Activated naive CD4-positive, alpha-beta T cell treated with anti-CD3 and anti-CD28 coated beads, Interleukin-2, amount 50 U/mL, for 24 hours (primary cell): ENCODE measurements at regions not wholly inside any gene's neighbourhood (a gene's known extent, or its start where the extent isn't known, plus 50 kb on each side); places are given as distances from the start of the nearest gene placed in this dataset.

Source experiments
- H3K27ac Mint-ChIP-seq: one replicate; pipeline ENCODE4 v1.8.0; 2021; ENCODE audit warnings: mild to moderate bottlenecking, mixed read lengths
- H3K27me3 Mint-ChIP-seq: one replicate; pipeline ENCODE4 v1.8.0; 2021; ENCODE audit warnings: mixed read lengths
- H3K36me3 Mint-ChIP-seq: one replicate; pipeline ENCODE4 v1.8.0; 2021; ENCODE audit warnings: mixed read lengths
- H3K4me1 Mint-ChIP-seq: one replicate; pipeline ENCODE4 v1.8.0; 2021; ENCODE audit warnings: mixed read lengths
- H3K4me3 Mint-ChIP-seq: one replicate; pipeline ENCODE4 v1.8.0; 2021; ENCODE audit warnings: mild to moderate bottlenecking, mixed read lengths
- H3K9me3 Mint-ChIP-seq: one replicate; pipeline ENCODE4 v1.8.0; 2021; ENCODE audit warnings: mixed read lengths

DNA sequence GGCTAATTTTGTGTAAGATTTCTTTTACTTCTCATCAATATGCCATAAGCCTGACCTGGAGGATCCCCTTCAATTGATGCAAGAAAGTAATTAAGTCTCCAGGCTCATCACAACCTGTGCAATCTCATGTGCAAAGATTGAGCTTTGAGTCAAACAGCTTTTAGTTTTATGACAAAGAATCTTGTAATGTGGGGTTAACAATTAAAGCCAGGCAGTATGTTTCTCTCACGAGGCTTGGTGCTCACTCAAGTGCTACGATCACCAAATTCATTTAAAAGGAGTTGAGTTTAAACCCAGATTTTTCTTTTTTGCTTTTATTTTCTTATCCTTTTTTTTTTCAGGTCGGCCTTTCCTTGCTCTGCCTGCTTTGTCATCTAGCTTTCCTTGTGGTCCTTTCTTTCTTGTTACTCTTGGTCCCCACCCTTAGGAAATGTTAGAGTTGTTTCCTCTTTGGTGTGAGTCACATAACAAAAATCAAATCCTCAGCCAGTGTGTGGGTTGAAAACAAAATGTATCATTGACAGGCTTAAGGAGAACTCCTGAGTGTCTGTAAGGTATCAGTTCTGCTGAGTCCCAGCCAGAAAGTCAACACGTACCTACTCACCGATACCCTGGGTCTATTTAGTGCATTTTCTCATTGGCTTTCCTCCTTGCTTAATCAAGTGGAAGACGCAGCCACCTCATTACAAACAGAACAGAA lies 1037.2 kb downstream of the ADGRL2 start:
- Mint-ChIP-seq H3K27ac (no peak overlapping the region), H3K27me3 (peaks cover 2% of the 10 kb centered on the region), H3K36me3 (no peaks in the 10 kb centered on the region), H3K4me3 (no peak overlapping the region), H3K4me1 (no peaks in the 10 kb centered on the region), H3K9me3 (no peaks in the 10 kb centered on the region)

- no peaks in the 10 kb centered on the region for H3K9me3 Mint-ChIP-seq
- no peak overlapping the region for H3K4me3 Mint-ChIP-seq
- H3K27me3 Mint-ChIP-seq: peaks cover 2% of the 10 kb centered on the region
- H3K27ac Mint-ChIP-seq: no peak overlapping the region
- H3K36me3 Mint-ChIP-seq: no peaks in the 10 kb centered on the region
- no peaks in the 10 kb centered on the region for H3K4me1 Mint-ChIP-seq
Observed at GRCh38 chr1:82836973-82837680, 1036.4 kb downstream of the ADGRL2 start.

GRCh38 chr1:82836213-82836972 lies 1035.7 kb downstream of the ADGRL2 start:
- H3K4me1 Mint-ChIP-seq: no peaks in the 10 kb centered on the region
- peaks cover 2% of the 10 kb centered on the region for H3K27me3 Mint-ChIP-seq
- H3K9me3 Mint-ChIP-seq: no peaks in the 10 kb centered on the region
- H3K4me3 Mint-ChIP-seq: no peak overlapping the region
- no peaks in the 10 kb centered on the region for H3K36me3 Mint-ChIP-seq
- H3K27ac Mint-ChIP-seq: no peak overlapping the region

DNA sequence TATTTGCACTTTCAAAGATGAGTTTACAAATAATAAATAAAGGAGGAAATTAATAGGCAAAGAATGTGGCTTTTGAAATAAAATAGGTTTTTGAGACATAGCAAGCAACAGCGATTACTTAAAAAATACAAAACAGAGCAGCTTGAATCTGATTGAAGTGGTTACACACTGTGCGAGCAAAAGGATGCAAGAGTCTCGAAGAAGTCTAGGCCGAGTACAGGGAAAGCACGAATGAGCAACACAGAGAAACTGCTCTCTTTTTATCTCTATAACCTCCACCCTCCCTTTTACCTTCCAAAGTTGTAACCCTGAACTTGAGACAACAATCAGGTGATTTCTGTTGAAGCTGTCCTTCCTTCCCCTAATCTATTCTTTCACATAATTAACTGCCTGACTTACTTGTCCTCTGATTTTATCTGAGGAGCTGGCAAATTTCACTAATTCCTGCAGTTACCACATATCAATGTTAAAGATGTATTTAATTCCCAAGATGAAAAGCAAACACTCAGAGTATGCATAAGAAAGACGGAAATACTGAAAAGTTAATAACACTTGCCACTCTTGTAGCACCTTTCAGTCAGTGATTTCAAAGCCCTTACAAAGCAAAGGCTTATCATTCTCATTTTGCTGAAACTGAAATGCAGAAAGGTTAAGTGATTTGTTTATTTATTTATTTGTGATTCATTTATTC lies 1030.1 kb downstream of the ADGRL2 start:
- H3K27me3 Mint-ChIP-seq: no peaks in the 10 kb centered on the region
- no peak overlapping the region for H3K27ac Mint-ChIP-seq
- no peak overlapping the region for H3K4me3 Mint-ChIP-seq
- H3K9me3 Mint-ChIP-seq: no peaks in the 10 kb centered on the region
- H3K4me1 Mint-ChIP-seq: peaks cover 6% of the 10 kb centered on the region
- no peaks in the 10 kb centered on the region for H3K36me3 Mint-ChIP-seq

- no peaks in the 10 kb centered on the region for H3K36me3 Mint-ChIP-seq
- H3K27me3 Mint-ChIP-seq: no peaks in the 10 kb centered on the region
- H3K4me1 Mint-ChIP-seq: peaks cover 6% of the 10 kb centered on the region
- H3K27ac Mint-ChIP-seq: no peak overlapping the region
- no peaks in the 10 kb centered on the region for H3K9me3 Mint-ChIP-seq
- no peak overlapping the region for H3K4me3 Mint-ChIP-seq
Observed at GRCh38 chr1:82829527-82829926, 1028.8 kb downstream of the ADGRL2 start.

GRCh38 chr1:82823876-82824275 lies 1023.1 kb downstream of the ADGRL2 start:
- Mint-ChIP-seq H3K27ac (no peak overlapping the region), H3K27me3 (no peaks in the 10 kb centered on the region), H3K36me3 (no peaks in the 10 kb centered on the region), H3K9me3 (no peaks in the 10 kb centered on the region), H3K4me1 (peaks cover 7% of the 10 kb centered on the region), H3K4me3 (no peak overlapping the region)

DNA sequence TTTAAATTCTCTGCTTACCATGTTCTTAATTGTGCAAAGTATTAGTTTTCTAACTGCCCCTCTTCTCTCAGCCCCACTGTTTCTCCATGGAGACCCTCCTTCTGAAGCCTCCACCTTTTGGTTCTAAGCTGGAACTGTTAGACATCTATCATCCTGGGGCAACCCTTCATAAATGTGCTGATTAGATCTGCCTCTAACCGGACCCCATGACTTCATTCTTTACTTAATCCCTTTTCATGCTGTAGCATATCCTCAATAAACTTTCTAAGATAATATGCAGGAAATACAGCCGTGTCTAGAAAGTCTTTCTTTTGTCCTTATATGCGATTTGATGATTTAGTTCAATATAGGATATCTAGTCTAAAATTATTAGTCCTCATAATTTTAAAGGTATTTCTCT lies 1020.1 kb downstream of the ADGRL2 start:
- Mint-ChIP-seq H3K36me3 (no peaks in the 10 kb centered on the region), H3K27ac (no peak overlapping the region), H3K4me1 (peaks cover 12% of the 10 kb centered on the region), H3K27me3 (peaks cover 2% of the 10 kb centered on the region), H3K4me3 (no peak overlapping the region), H3K9me3 (no peaks in the 10 kb centered on the region)

DNA sequence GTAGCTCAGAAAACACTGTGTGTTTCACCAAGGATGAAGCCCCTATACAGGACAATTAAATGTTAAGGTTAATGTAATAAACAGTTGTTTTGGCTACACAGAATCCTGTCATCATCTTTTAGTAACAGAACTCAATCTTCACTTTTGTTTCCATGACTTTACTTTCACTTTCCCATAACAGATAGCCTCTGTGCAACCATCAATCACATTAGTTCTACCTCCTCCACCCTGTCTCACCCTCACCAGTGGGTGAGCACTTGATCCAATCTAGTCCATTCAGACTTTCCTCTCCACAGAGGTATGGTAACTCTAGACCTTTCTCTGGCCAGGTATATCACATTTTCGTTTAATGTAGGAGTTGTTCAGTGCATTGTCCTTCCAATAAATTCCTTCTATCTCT lies 1018.5 kb downstream of the ADGRL2 start:
- Mint-ChIP-seq H3K4me3 (no peak overlapping the region), H3K27ac (no peak overlapping the region)

DNA sequence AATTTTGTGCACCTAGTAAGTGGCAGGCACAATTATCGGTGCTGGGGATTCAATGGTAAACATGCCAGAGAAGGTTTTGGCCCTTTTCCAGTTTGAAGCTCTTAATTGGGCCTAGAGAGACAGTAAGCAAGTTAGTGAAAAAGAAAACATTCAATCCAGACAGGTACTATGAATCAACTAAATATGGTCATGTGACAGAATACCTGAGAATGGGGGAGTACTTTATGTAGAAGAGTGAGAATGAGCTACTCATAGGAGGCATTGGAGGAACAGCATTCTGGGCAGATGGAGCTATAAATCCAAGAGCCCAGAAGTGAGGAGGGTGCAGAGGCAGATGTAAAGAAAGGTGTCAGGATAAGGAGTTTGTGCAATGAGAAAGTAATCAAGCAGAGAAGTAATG lies 1017.9 kb downstream of the ADGRL2 start:
- Mint-ChIP-seq H3K4me3 (peak overlapping the region; percentile 20), H3K36me3 (no peaks in the 10 kb centered on the region), H3K27ac (no peak overlapping the region), H3K4me1 (peaks cover 12% of the 10 kb centered on the region), H3K9me3 (no peaks in the 10 kb centered on the region), H3K27me3 (peaks cover 2% of the 10 kb centered on the region)

More for the DNA sequence above, 1018.5 kb downstream of the ADGRL2 start:
- peaks cover 12% of the 10 kb centered on the region for H3K4me1 Mint-ChIP-seq
- H3K36me3 Mint-ChIP-seq: no peaks in the 10 kb centered on the region
- peaks cover 2% of the 10 kb centered on the region for H3K27me3 Mint-ChIP-seq
- H3K9me3 Mint-ChIP-seq: no peaks in the 10 kb centered on the region

DNA sequence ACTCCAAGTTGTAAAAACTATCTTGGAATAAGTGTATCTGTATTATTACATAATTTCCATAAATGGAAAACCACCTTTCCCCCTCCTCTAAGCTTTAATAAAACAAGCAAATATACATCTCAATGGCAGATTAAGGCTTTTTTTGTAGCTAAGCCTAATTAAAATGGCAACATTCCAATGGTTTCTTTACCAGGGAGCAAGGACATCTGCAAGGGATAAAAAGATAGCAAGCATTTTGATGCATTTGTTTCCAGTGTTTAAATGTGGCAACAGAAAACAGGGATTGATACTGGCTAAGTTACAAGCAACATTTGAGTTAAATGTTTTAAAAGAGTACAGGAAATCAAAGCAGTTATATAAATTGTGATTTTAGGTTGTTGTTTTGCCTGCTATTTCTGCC lies 1012.7 kb downstream of the ADGRL2 start:
- no peak overlapping the region for H3K27ac Mint-ChIP-seq
- no peak overlapping the region for H3K4me3 Mint-ChIP-seq
- no peaks in the 10 kb centered on the region for H3K36me3 Mint-ChIP-seq
- H3K4me1 Mint-ChIP-seq: peaks cover under 1% of the 10 kb centered on the region
- H3K27me3 Mint-ChIP-seq: peaks cover 8% of the 10 kb centered on the region
- no peaks in the 10 kb centered on the region for H3K9me3 Mint-ChIP-seq

DNA sequence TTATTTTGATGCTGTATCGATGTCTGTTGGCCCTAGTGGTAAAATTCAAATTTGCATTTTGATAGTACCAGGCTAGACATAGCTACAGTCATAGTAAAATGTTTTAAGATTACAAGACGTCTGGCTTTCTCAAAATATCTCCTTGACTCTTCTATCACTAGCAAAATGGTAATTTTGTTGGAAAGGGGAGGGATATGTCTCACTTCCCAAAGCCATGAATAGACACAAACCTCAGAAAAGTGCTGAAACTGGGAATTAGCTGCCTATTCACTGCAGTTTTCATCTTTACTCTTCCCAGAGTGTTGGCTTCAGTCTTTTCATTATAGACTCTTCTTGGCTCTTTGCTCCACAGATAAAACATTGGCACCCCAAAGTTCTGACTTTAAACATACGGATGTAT lies 1009.9 kb downstream of the ADGRL2 start:
- Mint-ChIP-seq H3K27ac (no peak overlapping the region), H3K9me3 (no peaks in the 10 kb centered on the region), H3K36me3 (no peaks in the 10 kb centered on the region), H3K4me1 (no peaks in the 10 kb centered on the region), H3K27me3 (peaks cover 6% of the 10 kb centered on the region), H3K4me3 (no peak overlapping the region)

- Mint-ChIP-seq H3K27ac (no peak overlapping the region), H3K4me1 (no peaks in the 10 kb centered on the region), H3K4me3 (no peak overlapping the region), H3K9me3 (no peaks in the 10 kb centered on the region), H3K27me3 (peaks cover 6% of the 10 kb centered on the region), H3K36me3 (no peaks in the 10 kb centered on the region)
Observed at GRCh38 chr1:82807563-82807962, 1006.8 kb downstream of the ADGRL2 start.

DNA sequence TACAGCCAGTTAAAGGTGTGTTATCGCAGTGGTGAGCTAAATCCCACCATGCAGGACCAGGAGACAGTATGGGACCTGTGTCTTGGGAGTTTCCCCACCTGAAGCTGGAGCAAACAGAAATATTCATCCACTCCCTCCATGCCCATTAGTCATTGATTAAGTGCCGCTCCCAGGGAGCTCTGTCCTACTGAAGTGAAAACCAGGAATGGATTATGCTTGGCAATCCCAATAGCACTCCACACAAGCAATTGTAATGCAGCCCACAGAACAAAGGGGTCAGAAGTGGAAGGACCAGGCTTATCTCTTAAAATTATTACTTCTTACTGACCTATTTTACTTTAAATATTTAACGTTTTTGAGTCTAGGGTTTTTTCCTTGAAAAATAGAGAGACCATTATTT lies 1005.4 kb downstream of the ADGRL2 start:
- Mint-ChIP-seq H3K27ac (no peak overlapping the region), H3K36me3 (no peaks in the 10 kb centered on the region), H3K9me3 (no peaks in the 10 kb centered on the region), H3K27me3 (peaks cover 6% of the 10 kb centered on the region), H3K4me3 (no peak overlapping the region), H3K4me1 (no peaks in the 10 kb centered on the region)

DNA sequence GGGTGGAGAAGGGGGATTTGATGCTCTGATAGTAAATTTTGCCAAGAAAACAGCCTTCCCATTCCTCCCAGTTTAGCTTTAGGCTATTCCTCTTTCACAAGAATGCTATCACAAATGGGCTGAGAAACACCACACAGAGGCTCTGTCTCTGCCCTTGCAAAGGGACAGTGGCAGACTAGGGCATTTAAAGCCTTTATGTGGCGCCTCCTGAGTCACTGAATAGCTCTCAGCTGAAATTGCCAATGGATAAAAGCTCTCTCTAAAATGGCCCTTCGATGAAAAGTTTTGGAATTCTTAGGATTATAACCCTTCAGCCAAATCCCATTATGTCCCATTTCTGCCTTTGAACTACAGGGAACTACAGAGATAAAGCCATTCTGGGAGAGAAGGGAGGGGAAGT lies 1000.4 kb downstream of the ADGRL2 start:
- Mint-ChIP-seq H3K36me3 (no peaks in the 10 kb centered on the region), H3K9me3 (peaks cover 6% of the 10 kb centered on the region), H3K4me1 (no peaks in the 10 kb centered on the region), H3K4me3 (no peak overlapping the region), H3K27me3 (peaks cover 3% of the 10 kb centered on the region), H3K27ac (no peak overlapping the region)

DNA sequence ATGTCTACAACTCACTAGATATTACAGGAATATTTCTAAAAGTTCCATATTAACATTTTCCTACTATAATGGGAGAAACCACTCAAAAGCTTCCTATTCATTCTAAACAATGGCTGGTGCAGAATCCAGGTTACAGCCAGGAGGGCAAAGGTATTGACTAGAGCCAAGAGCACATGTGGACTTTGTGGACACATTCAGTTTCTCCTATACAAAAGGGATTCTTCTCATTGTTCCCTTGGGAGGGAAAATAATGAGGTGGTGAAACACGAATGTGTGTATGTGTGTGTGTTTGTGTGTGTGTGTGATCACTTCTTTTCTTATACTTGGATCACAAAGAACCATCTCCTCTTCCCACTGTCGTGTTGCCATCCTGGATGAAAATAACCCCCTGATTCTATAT lies 1000.0 kb downstream of the ADGRL2 start:
- Mint-ChIP-seq H3K36me3 (no peaks in the 10 kb centered on the region), H3K4me3 (no peak overlapping the region), H3K27ac (no peak overlapping the region), H3K9me3 (peaks cover 6% of the 10 kb centered on the region), H3K27me3 (peaks cover 3% of the 10 kb centered on the region), H3K4me1 (no peaks in the 10 kb centered on the region)
